GM12878 (cell line): ENCODE measurements at regions not wholly inside any gene's neighbourhood (a gene's known extent, or its start where the extent isn't known, plus 50 kb on each side); places are given as distances from the start of the nearest gene placed in this dataset.

Experiments
- ATAC-seq: fragments of 200-7000 bp; cut with Tn5 transposase; 3 replicates; pipeline ENCODE4 v1.9.1; 2020; ENCODE audit warnings: mild to moderate bottlenecking, moderate library complexity
- BruUV-seq: library from RNA; stranded (reverse); fragments of 400-500 nt; replicated peaks from 2 replicates; lab custom pipeline; 2021; lab: Mats Ljungman, UMichigan
- CTCF ChIA-PET: fragments of 300-600 bp; sonication (Branson Sonifier 250); formaldehyde crosslinking; extraction: SDS; loops from one replicate; lab custom pipeline; 2021; ENCODE audit warnings: inconsistent platforms; lab: Yijun Ruan, JAX
- POLR2A ChIA-PET: fragments of 350-600 bp; formaldehyde crosslinking; extraction: SDS; loops from one replicate; lab custom pipeline; 2021; ENCODE audit warnings: inconsistent platforms; lab: Charles Lee
- RAD21 ChIA-PET: fragments of 300-600 bp; sonication (Branson Sonifier 250); formaldehyde crosslinking; loops from one replicate; lab custom pipeline; 2023; ENCODE audit warnings: antibody characterized with exemption; ENCODE audit not compliant: unreplicated experiment; lab: Charles Lee
- SMC1A ChIA-PET: fragments of 300-600 bp; sonication (Branson Sonifier 250); formaldehyde crosslinking; loops from one replicate; lab custom pipeline; 2023; ENCODE audit not compliant: unreplicated experiment, uncharacterized antibody; lab: Charles Lee
- DNase-seq: peaks from one replicate; pipeline ENCODE4 v3.0.0-alpha.2; 2011; ENCODE audit warnings: low read depth, low spot score
- FAIRE-seq: peaks from 3 replicates; lab custom pipeline; 2011; peaks lifted over from hg19 to GRCh38; lab: Jason Lieb, UNC
- H2AFZ ChIP-seq: 2 replicates; pipeline ENCODE4 v1.6.0; 2011; ENCODE audit warnings: low read depth, low read length, control low read depth; ENCODE audit not compliant: control insufficient read depth
- H3K27ac ChIP-seq: 2 replicates; pipeline ENCODE4 v1.5.1; 2011; ENCODE audit warnings: control low read depth; ENCODE audit not compliant: control insufficient read depth, insufficient read depth
- H3K27me3 ChIP-seq, 2 experiments: replicated peaks in 1 of 2; 2 replicates each; pipeline versions ENCODE4 v1.6.0 to v1.6.1; 2011; ENCODE audit warnings: low read length in 1 of 2; ENCODE audit not compliant: control insufficient read depth in 2 of 2, insufficient read depth in 2 of 2
- H3K36me3 ChIP-seq, 2 experiments: 2 replicates each; pipeline ENCODE4 v1.5.1; 2011; ENCODE audit warnings: low read length in 1 of 2; ENCODE audit not compliant: control insufficient read depth in 2 of 2, insufficient read depth in 2 of 2
- H3K4me1 ChIP-seq: 2 replicates; pipeline ENCODE4 v1.6.1; 2011; ENCODE audit warnings: mild to moderate bottlenecking, low read length, moderate library complexity, mixed read lengths; ENCODE audit not compliant: control insufficient read depth, insufficient read depth
- H3K4me2 ChIP-seq: 2 replicates; pipeline ENCODE4 v1.6.0; 2011; ENCODE audit warnings: control low read depth; ENCODE audit not compliant: control insufficient read depth, insufficient read depth
- H3K4me3 ChIP-seq: fragments of 200-600 bp; sonication (generic); 2 replicates; pipeline ENCODE4 v1.5.1; 2016
- H3K79me2 ChIP-seq: 2 replicates; pipeline ENCODE4 v1.6.0; 2011; ENCODE audit warnings: low read length; ENCODE audit not compliant: control insufficient read depth, insufficient read depth
- H3K9ac ChIP-seq: 2 replicates; pipeline ENCODE4 v1.8.0; 2011; ENCODE audit warnings: low read length, control low read depth, mixed read lengths; ENCODE audit not compliant: control insufficient read depth, insufficient read depth
- H3K9me3 ChIP-seq: replicated peaks from 3 replicates; pipeline ENCODE4 v1.5.1; 2011; ENCODE audit warnings: mild to moderate bottlenecking, low read length; ENCODE audit not compliant: control insufficient read depth, insufficient read depth
- H4K20me1 ChIP-seq: 2 replicates; pipeline ENCODE4 v1.6.0; 2011; ENCODE audit not compliant: control insufficient read depth, insufficient read depth
- BHLHE40 ChIP-seq, 2 experiments: fragments of 450-650 bp in 1 of 2; IDR thresholded peaks; 2 replicates each; pipeline ENCODE4 v1.6.1; 2011 to 2017; ENCODE audit warnings: low read depth in 2 of 2, borderline replicate concordance in 1 of 2, improper control_type of control experiment in 1 of 2, low read length in 1 of 2, mild to moderate bottlenecking in 1 of 2
- CBX3 ChIP-seq: fragments of 200-600 bp; sonication (generic); IDR thresholded peaks from 2 replicates; pipeline ENCODE4 v1.6.1; 2016; ENCODE audit warnings: low read depth, borderline replicate concordance
- CHD1 ChIP-seq: IDR thresholded peaks from 2 replicates; pipeline ENCODE4 v1.6.1; 2012; ENCODE audit warnings: low read depth, low read length, improper control_type of control experiment
- CREB1 ChIP-seq: IDR thresholded peaks from 2 replicates; pipeline ENCODE4 v1.6.1; 2012; ENCODE audit warnings: low read depth, mild to moderate bottlenecking, inconsistent platforms
- EP300 ChIP-seq, 2 experiments: fragments of 150-350 bp in 1 of 2; IDR thresholded peaks; 2 replicates each; pipeline ENCODE4 v1.6.1; 2011 to 2012; ENCODE audit warnings: low read depth in 2 of 2, low read length in 2 of 2, borderline replicate concordance in 1 of 2, improper control_type of control experiment in 1 of 2, inconsistent platforms in 1 of 2; ENCODE audit not compliant: control insufficient read depth in 1 of 2
- FOXK2 ChIP-seq: fragments of 450-650 bp; IDR thresholded peaks from 2 replicates; pipeline ENCODE4 v1.6.1; 2017; ENCODE audit warnings: mild to moderate bottlenecking, moderate library complexity
- HCFC1 ChIP-seq: fragments of 150-350 bp; IDR thresholded peaks from 2 replicates; pipeline ENCODE4 v1.6.1; 2014; ENCODE audit warnings: low read length
- MEF2A ChIP-seq: IDR thresholded peaks from 2 replicates; pipeline ENCODE4 v1.6.1; 2011; ENCODE audit warnings: low read depth, mild to moderate bottlenecking, low read length, moderate library complexity; ENCODE audit not compliant: insufficient read depth
- MTA3 ChIP-seq: IDR thresholded peaks from 2 replicates; pipeline ENCODE4 v1.6.1; 2012; ENCODE audit warnings: low read length, inconsistent platforms, borderline replicate concordance
- NFYB ChIP-seq: IDR thresholded peaks from 2 replicates; pipeline ENCODE4 v1.6.1; 2011; ENCODE audit warnings: low read depth, mild to moderate bottlenecking, low read length, improper control_type of control experiment, moderate library complexity; ENCODE audit not compliant: insufficient read depth
- PML ChIP-seq: IDR thresholded peaks from 2 replicates; pipeline ENCODE4 v1.6.1; 2012; ENCODE audit warnings: low read length, inconsistent platforms
- POU2F2 ChIP-seq: IDR thresholded peaks from 3 replicates; pipeline ENCODE4 v1.6.1; 2011; ENCODE audit warnings: low read depth, mild to moderate bottlenecking, low read length, borderline replicate concordance
- SIX5 ChIP-seq: IDR thresholded peaks from 2 replicates; pipeline ENCODE4 v1.6.1; 2011; ENCODE audit warnings: mild to moderate bottlenecking, low read depth, low read length, moderate library complexity; ENCODE audit not compliant: severe bottlenecking
- SREBF2 ChIP-seq: IDR thresholded peaks from 2 replicates; pipeline ENCODE4 v1.6.1; 2012; ENCODE audit warnings: mild to moderate bottlenecking, low read length
- STAT1 ChIP-seq: fragments of 450-650 bp; conservative IDR thresholded peaks from 2 replicates; pipeline ENCODE4 v1.6.1; 2014; ENCODE audit warnings: antibody characterized with exemption, mild to moderate bottlenecking
- TBL1XR1 ChIP-seq: IDR thresholded peaks from 2 replicates; pipeline ENCODE4 v1.6.1; 2012; ENCODE audit warnings: low read depth, low read length, improper control_type of control experiment
- ZNF622 ChIP-seq: fragments of 450-650 bp; IDR thresholded peaks from 2 replicates; pipeline ENCODE4 v1.6.1; 2017; ENCODE audit warnings: mild to moderate bottlenecking, inconsistent platforms
- WGBS: methylation state at CpG from one replicate; pipeline ENCODE4 v1.1.6; 2016; ENCODE audit warnings: low lambda C conversion rate; ENCODE audit not compliant: insufficient replicate concordance, insufficient coverage; ENCODE audit errors: missing lambda C conversion rate; 5-methylcytosine and 5-hydroxymethylcytosine counted together
- in situ Hi-C: fragments of 300-500 bp; cut with MboI; formaldehyde crosslinking; loops from 9 replicates; pipeline ENCODE4 v1.14.3; 2018; ENCODE audit warnings: mixed read lengths
- intact Hi-C: fragments of 100-400 bp; cut with micrococcal nuclease; formaldehyde crosslinking; loops from one replicate; pipeline ENCODE4 v1.14.2; 2022; ENCODE audit not compliant: unreplicated experiment
- TF ChIP-seq, protein P1 (sequence below): IDR thresholded peaks from 2 replicates; pipeline ENCODE4 v1.6.1; 2012; ENCODE audit warnings: low read depth, low read length, improper control_type of control experiment
- TF ChIP-seq, protein P2 (sequence below): fragments of 450-650 bp; IDR thresholded peaks from 2 replicates; pipeline ENCODE4 v1.6.1; 2018; ENCODE audit warnings: mild to moderate bottlenecking, low read depth, moderate library complexity; ENCODE audit not compliant: partially characterized antibody

DNA sequence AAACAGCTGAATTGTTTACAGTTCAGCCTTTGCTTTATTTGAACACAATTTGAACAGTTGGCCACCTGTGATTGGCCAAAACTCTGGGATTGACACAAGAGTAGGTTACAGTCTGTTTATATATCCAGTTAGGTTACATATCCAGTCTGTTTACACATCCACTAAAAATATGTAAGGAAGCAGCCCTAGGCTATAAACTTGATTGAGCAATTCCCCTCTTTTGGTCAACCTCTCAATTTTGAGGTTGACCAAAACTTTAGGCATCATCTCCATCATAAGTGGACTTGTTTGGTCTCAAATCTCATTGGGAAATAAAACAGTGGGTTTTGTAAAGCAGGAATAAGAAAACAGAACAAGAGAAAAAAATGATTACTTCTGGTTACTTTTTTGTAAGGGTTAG is 190.8 kb downstream of the SPATA18 start:
- no peak for DNase-seq
- Histone ChIP-seq H3K27ac (no peak overlapping the region), H3K27me3 (no peaks in the 10 kb centered on the region), H3K79me2 (no peaks in the 10 kb centered on the region), H2AFZ (no peak overlapping the region), H3K36me3 (no peaks in the 10 kb centered on the region), H3K9me3 (no peaks in the 10 kb centered on the region), H4K20me1 (no peaks in the 10 kb centered on the region), H3K9ac (no peak overlapping the region), H3K4me1 (no peaks in the 10 kb centered on the region), H3K4me3 (no peak overlapping the region), H3K4me2 (no peak overlapping the region)
- RAD21 ChIA-PET: no interaction called here
- TF ChIP-seq STAT1 (no peak), FOXK2 (no peak), BHLHE40 (IDR thresholded peaks at IDR 0.05; ENCODE audit: borderline replicate concordance in 1 of 2, low read depth in 2 of 2, low read length in 1 of 2) (no peak), HCFC1 (no peak), CBX3 (no peak)
- TF ChIP-seq, protein P1, sequence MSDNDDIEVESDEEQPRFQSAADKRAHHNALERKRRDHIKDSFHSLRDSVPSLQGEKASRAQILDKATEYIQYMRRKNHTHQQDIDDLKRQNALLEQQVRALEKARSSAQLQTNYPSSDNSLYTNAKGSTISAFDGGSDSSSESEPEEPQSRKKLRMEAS: no peak
- in situ Hi-C loops (no loop called here), intact Hi-C loops (no loop called here)
- CTCF ChIA-PET: no interaction called here
- POLR2A ChIA-PET: no interaction called here
- SMC1A ChIA-PET: no interaction called here
- FAIRE-seq: no peak
- no TSS peak for BruUV-seq
- no peak for ATAC-seq

DNA sequence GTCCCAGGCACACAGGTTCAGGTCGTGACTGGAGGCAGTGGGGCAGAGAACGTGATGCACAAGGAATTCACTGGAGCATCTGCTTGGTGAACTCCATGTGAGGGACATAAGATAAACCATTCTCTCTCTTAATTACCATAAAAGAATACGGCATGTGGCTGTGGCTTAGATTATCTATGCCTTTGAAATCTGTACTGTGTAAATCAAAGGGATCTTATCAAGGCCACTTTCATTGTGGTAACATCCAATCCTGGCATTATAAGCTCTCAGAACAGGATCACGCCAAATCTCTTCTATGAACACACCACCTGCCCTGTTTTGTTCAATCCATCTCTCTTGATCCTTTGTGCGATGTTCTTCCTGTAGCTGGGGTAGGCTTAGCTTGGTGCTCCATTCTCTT is 192.3 kb downstream of the SPATA18 start:
- Histone ChIP-seq H3K36me3 (no peaks in the 10 kb centered on the region), H3K4me2 (no peak overlapping the region), H2AFZ (no peak overlapping the region), H3K4me3 (no peak overlapping the region), H3K27me3 (no peaks in the 10 kb centered on the region), H3K79me2 (no peaks in the 10 kb centered on the region), H3K27ac (no peak overlapping the region), H3K9me3 (no peaks in the 10 kb centered on the region), H4K20me1 (no peaks in the 10 kb centered on the region), H3K9ac (no peak overlapping the region), H3K4me1 (no peaks in the 10 kb centered on the region)
- in situ Hi-C loops: no loop called here
- ATAC-seq (no peak), FAIRE-seq (no peak), DNase-seq (no peak)
- intact Hi-C loops: no loop called here
- 34% methylated on average over 5 of the region's 5 CpGs for WGBS
- ChIA-PET POLR2A (no interaction called here), RAD21 (no interaction called here), SMC1A (no interaction called here), CTCF (no interaction called here)
- no TSS peak for BruUV-seq
- TF ChIP-seq SIX5 (no peak), NFYB (no peak), MEF2A (no peak), TBL1XR1 (no peak), CHD1 (no peak), SREBF2 (no peak), EP300 (IDR thresholded peaks at IDR 0.05; ENCODE audit: borderline replicate concordance in 1 of 2, control insufficient read depth in 1 of 2, low read depth in 2 of 2, low read length in 2 of 2) (no peak), PML (no peak), MTA3 (no peak), POU2F2 (no peak), ZNF622 (no peak), CREB1 (no peak)
- TF ChIP-seq, protein P2, sequence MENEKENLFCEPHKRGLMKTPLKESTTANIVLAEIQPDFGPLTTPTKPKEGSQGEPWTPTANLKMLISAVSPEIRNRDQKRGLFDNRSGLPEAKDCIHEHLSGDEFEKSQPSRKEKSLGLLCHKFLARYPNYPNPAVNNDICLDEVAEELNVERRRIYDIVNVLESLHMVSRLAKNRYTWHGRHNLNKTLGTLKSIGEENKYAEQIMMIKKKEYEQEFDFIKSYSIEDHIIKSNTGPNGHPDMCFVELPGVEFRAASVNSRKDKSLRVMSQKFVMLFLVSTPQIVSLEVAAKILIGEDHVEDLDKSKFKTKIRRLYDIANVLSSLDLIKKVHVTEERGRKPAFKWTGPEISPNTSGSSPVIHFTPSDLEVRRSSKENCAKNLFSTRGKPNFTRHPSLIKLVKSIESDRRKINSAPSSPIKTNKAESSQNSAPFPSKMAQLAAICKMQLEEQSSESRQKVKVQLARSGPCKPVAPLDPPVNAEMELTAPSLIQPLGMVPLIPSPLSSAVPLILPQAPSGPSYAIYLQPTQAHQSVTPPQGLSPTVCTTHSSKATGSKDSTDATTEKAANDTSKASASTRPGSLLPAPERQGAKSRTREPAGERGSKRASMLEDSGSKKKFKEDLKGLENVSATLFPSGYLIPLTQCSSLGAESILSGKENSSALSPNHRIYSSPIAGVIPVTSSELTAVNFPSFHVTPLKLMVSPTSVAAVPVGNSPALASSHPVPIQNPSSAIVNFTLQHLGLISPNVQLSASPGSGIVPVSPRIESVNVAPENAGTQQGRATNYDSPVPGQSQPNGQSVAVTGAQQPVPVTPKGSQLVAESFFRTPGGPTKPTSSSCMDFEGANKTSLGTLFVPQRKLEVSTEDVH: no peak
